Breast epithelium (tissue), 4 donors: ENCODE measurements at regions not wholly inside any gene's neighbourhood (a gene's known extent, or its start where the extent isn't known, plus 50 kb on each side); places are given as distances from the start of the nearest gene placed in this dataset.

Experiments
- DNase-seq, 2 donors: peaks; one replicate each; pipeline ENCODE4 v3.0.0-alpha.2; 2019; ENCODE audit warnings: low spot score in 2 of 2
- H3K27ac ChIP-seq, 2 donors: fragments of 200-600 bp; sonication (generic) in 1 of 2; one replicate each; pipeline ENCODE4 v1.5.1; 2016 to 2019; ENCODE audit warnings: mild to moderate bottlenecking in 1 of 2
- H3K27me3 ChIP-seq, 2 donors: fragments of 200-600 bp; sonication (generic) in 1 of 2; one replicate each; pipeline versions ENCODE4 v1.5.1 to v1.6.0; 2017 to 2019; ENCODE audit warnings: control low read depth in 1 of 2, mild to moderate bottlenecking in 1 of 2
- H3K36me3 ChIP-seq: fragments of 200-600 bp; one replicate; pipeline ENCODE4 v1.5.1; 2019
- H3K4me1 ChIP-seq, 2 donors: fragments of 200-600 bp; sonication (generic); one replicate each; pipeline ENCODE4 v1.5.1; 2016 to 2019; ENCODE audit warnings: control low read depth in 1 of 2
- H3K4me3 ChIP-seq, 3 donors: fragments of 200-600 bp; sonication (generic); 1 replicate in 2 of 3; 2 replicates in 1 of 3; pipeline ENCODE4 v1.5.1; 2016 to 2019; ENCODE audit warnings: mild to moderate bottlenecking in 3 of 3, moderate library complexity in 2 of 3
- H3K9me3 ChIP-seq, 2 donors: fragments of 200-600 bp; sonication (generic) in 1 of 2; one replicate each; pipeline ENCODE4 v1.5.1; 2016 to 2019; ENCODE audit warnings: control low read depth in 1 of 2
- CTCF ChIP-seq, 3 donors: fragments of 450-650 bp; IDR thresholded peaks; one replicate each; pipeline ENCODE4 v1.5.1; 2016 to 2017; ENCODE audit warnings: antibody characterized with exemption in 3 of 3, mild to moderate bottlenecking in 3 of 3, moderate library complexity in 3 of 3
- POLR2A ChIP-seq: fragments of 450-650 bp; IDR thresholded peaks from one replicate; pipeline ENCODE4 v1.6.1; 2016; ENCODE audit warnings: antibody characterized with exemption, mild to moderate bottlenecking, moderate library complexity
- POLR2AphosphoS5 ChIP-seq, 3 donors: sonication (generic); formaldehyde crosslinking; IDR thresholded peaks; one replicate each; pipeline ENCODE4 v1.6.1; 2017; ENCODE audit warnings: antibody characterized with exemption in 3 of 3
- intact Hi-C: fragments of 100-400 bp; cut with DNase I; formaldehyde crosslinking; loops from one replicate; pipeline ENCODE4 v1.15.1; 2023; ENCODE audit warnings: low total_unique reads

- Histone ChIP-seq H3K36me3 (no peaks in the 10 kb centered on the region), H3K4me1 (no peaks in the 10 kb centered on the region), H3K27me3 (no peaks in the 10 kb centered on the region), H3K9me3 (no peaks in the 10 kb centered on the region), H3K27ac (no peak overlapping the region), H3K4me3 (no peak overlapping the region)
- no peak for DNase-seq
- TF ChIP-seq POLR2A (no peak), CTCF (IDR thresholded peaks at IDR 0.05) (no peak), POLR2AphosphoS5 (IDR thresholded peaks at IDR 0.05) (no peak)
- intact Hi-C loops, result no loop called here
Measured at GRCh38 chr4:187357045-187357643, 633.5 kb upstream of the FAT1 start.

DNA sequence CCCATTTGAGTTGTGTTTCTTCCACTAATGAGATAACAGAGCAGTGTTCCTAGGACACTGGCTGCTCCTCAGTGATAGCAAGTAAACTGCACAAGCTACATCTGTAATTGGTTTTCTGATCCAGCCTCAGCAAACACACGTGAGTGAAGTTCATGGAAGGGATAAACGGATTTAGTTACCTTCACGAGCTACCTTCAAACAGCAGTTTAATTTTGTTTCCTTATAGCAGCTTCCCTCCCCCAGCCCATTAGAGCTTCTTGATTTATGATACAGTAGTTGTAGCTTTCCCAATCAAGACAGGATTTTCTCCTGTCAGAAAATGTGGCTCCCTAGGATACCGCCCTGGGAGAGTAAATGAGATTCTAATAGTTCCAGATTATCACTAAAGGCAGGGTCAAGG lies 634.2 kb upstream of the FAT1 start:
- no peak overlapping the region for H3K27ac ChIP-seq
- H3K4me3 ChIP-seq, result no peak overlapping the region
- DNase-seq, result no peak

DNA sequence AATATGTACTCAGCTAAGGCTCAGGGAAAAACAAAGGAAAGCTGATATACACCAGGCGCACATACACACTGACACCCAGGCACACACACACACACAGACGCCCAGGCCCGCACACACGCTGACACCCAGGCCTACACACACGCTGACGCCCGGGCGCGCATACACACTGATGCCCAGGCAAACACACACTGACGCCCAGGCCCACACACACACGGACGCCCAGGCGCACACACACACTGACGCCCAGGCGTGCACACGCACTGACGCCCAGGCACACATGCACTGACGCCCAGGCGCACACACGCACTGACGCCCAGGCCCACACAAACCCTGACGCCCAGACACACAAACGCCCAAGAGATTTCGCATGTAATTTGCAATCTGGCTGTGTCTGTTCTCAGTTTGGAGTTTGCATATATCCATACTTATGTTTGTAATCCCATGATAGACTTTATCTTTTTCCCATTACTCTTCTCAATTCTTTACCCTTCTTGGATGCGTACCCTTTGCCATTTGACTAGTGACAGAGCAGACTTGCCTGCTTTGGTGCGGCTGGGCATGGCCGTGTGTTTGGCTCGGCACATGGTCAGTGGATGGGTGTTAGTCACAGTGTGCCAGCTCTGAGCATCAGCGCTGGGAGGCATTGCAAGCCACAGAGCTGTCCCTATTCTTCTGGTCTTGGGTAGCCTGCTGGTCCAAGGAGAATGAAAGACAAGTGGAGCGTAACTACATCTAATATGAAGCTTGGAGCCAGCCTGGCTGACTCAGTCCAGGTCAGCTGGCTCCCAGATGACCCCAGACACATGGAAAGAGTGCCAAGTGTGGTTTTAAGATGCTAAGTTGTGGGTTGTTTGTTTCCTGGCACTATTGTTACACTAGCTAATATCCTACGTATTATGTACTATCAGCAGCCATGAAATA lies 632.4 kb upstream of the ZFP42 start:
- DNase-seq, result no peak
- Histone ChIP-seq H3K36me3 (no peaks in the 10 kb centered on the region), H3K4me3 (no peak overlapping the region), H3K27ac (no peak overlapping the region), H3K9me3 (no peaks in the 10 kb centered on the region), H3K27me3 (no peaks in the 10 kb centered on the region), H3K4me1 (no peaks in the 10 kb centered on the region)
- TF ChIP-seq POLR2A, result no peak
- no peak for TF ChIP-seq POLR2AphosphoS5 (IDR thresholded peaks at IDR 0.05)
- no peak for TF ChIP-seq CTCF (IDR thresholded peaks at IDR 0.05)
- intact Hi-C loops, result no loop called here

More for the DNA sequence above, 634.2 kb upstream of the FAT1 start:
- Histone ChIP-seq H3K9me3 (no peaks in the 10 kb centered on the region), H3K36me3 (no peaks in the 10 kb centered on the region), H3K27me3 (no peaks in the 10 kb centered on the region), H3K4me1 (no peaks in the 10 kb centered on the region)
- TF ChIP-seq CTCF (IDR thresholded peaks at IDR 0.05) (no peak), POLR2A (no peak), POLR2AphosphoS5 (IDR thresholded peaks at IDR 0.05) (no peak)
- intact Hi-C loops, result no loop called here

- no peak for DNase-seq
- TF ChIP-seq POLR2AphosphoS5 (IDR thresholded peaks at IDR 0.05), result no peak
- TF ChIP-seq CTCF (IDR thresholded peaks at IDR 0.05), result no peak
- TF ChIP-seq POLR2A, result no peak
- no peak overlapping the region for H3K4me3 ChIP-seq
- H3K27ac ChIP-seq, result no peak overlapping the region
- intact Hi-C loops, result no loop called here
- no peaks in the 10 kb centered on the region for H3K4me1 ChIP-seq
- H3K36me3 ChIP-seq, result no peaks in the 10 kb centered on the region
- no peaks in the 10 kb centered on the region for H3K9me3 ChIP-seq
- no peaks in the 10 kb centered on the region for H3K27me3 ChIP-seq
Measured at GRCh38 chr4:187364401-187364800, 631.2 kb upstream of the ZFP42 start.

GRCh38 chr4:187364851-187365250 lies 630.7 kb upstream of the ZFP42 start:
- H3K27me3 ChIP-seq, result no peaks in the 10 kb centered on the region
- TF ChIP-seq POLR2AphosphoS5 (IDR thresholded peaks at IDR 0.05) (no peak), POLR2A (no peak), CTCF (IDR thresholded peaks at IDR 0.05) (no peak)
- H3K36me3 ChIP-seq, result no peaks in the 10 kb centered on the region
- intact Hi-C loops, result no loop called here
- no peaks in the 10 kb centered on the region for H3K9me3 ChIP-seq
- H3K4me3 ChIP-seq, result no peak overlapping the region
- DNase-seq, result no peak
- no peak overlapping the region for H3K27ac ChIP-seq
- H3K4me1 ChIP-seq, result no peaks in the 10 kb centered on the region
